SK-N-SH (cell line): ENCODE measurements at regions not wholly inside any gene's neighbourhood (a gene's known extent, or its start where the extent isn't known, plus 50 kb on each side); places are given as distances from the start of the nearest gene placed in this dataset.

Experiments
- CTCF ChIA-PET: fragments of 300-600, 350-600 bp; formaldehyde crosslinking; extraction: SDS; loops from one replicate; lab custom pipeline; 2021; lab: Yijun Ruan, JAX
- POLR2A ChIA-PET: fragments of 350-600 bp; sonication (Branson Sonifier 250); formaldehyde crosslinking; extraction: SDS; loops from one replicate; lab custom pipeline; 2020; ENCODE audit warnings: antibody characterized with exemption, inconsistent platforms; lab: Yijun Ruan, JAX
- DNase-seq: peaks from one replicate; pipeline ENCODE4 v3.0.0; 2012
- H2AFZ ChIP-seq: fragments of 200-600 bp; sonication (generic); 2 replicates; pipeline ENCODE4 v1.8.1; 2016; ENCODE audit warnings: antibody characterized with exemption, mild to moderate bottlenecking, low read depth
- H3F3A ChIP-seq: fragments of 200-600 bp; sonication (generic); replicated peaks from 2 replicates; pipeline ENCODE3; 2016; ENCODE audit warnings: antibody characterized with exemption, mild to moderate bottlenecking; ENCODE audit not compliant: insufficient read depth
- H3K27ac ChIP-seq, 2 experiments: fragments of 200-500 bp in 1 of 2; fragments of 200-600 bp in 1 of 2; sonication (Bioruptor generic) in 1 of 2; sonication (generic), shearing (Covaris generic) in 1 of 2; 2 replicates each; pipeline versions ENCODE4 v1.5.1 to v1.6.1; 2014 to 2016; ENCODE audit warnings: low read depth in 2 of 2, inconsistent platforms in 1 of 2, low read length in 1 of 2, mild to moderate bottlenecking in 1 of 2, mixed read lengths in 1 of 2
- H3K27me3 ChIP-seq: fragments of 200-600 bp; sonication (generic), shearing (Covaris generic); 2 replicates; pipeline ENCODE4 v1.6.1; 2016; ENCODE audit warnings: mixed run types; ENCODE audit not compliant: insufficient read depth
- H3K36me3 ChIP-seq, 2 experiments: fragments of 200-500 bp in 1 of 2; fragments of 200-600 bp in 1 of 2; sonication (Bioruptor generic) in 1 of 2; sonication (generic) in 1 of 2; replicated peaks in 1 of 2; 2 replicates each; pipeline versions ENCODE3 to v1.5.1; 2014 to 2016; ENCODE audit warnings: low read length in 1 of 2, mild to moderate bottlenecking in 1 of 2; ENCODE audit not compliant: insufficient read depth in 2 of 2, control insufficient read depth in 1 of 2
- H3K4me1 ChIP-seq, 2 experiments: fragments of 200-500 bp in 1 of 2; fragments of 200-600 bp in 1 of 2; sonication (Bioruptor generic) in 1 of 2; sonication (generic), shearing (Covaris generic) in 1 of 2; 2 replicates each; pipeline versions ENCODE4 v1.5.1 to v1.6.1; 2014 to 2016; ENCODE audit warnings: low read depth in 1 of 2, low read length in 1 of 2, mixed run types in 1 of 2; ENCODE audit not compliant: insufficient read depth in 2 of 2, control insufficient read depth in 1 of 2
- H3K4me2 ChIP-seq: fragments of 200-600 bp; sonication (generic), shearing (Covaris generic); 2 replicates; pipeline ENCODE4 v1.6.1; 2017; ENCODE audit warnings: mixed run types
- H3K4me3 ChIP-seq, 2 experiments: fragments of 200-500 bp in 1 of 2; fragments of 200-600 bp in 1 of 2; sonication (Bioruptor generic) in 1 of 2; sonication (generic), shearing (Covaris generic) in 1 of 2; 2 replicates each; pipeline versions ENCODE4 v1.5.1 to v1.8.1; 2014 to 2016; ENCODE audit warnings: low read depth in 2 of 2, inconsistent platforms in 1 of 2, low read length in 1 of 2, mild to moderate bottlenecking in 1 of 2, mixed read lengths in 1 of 2, moderate library complexity in 1 of 2
- H3K79me2 ChIP-seq: fragments of 200-600 bp; sonication (generic); 2 replicates; pipeline ENCODE4 v1.8.1; 2017; ENCODE audit warnings: mild to moderate bottlenecking; ENCODE audit not compliant: insufficient read depth
- H3K9ac ChIP-seq: fragments of 200-600 bp; sonication (generic); 2 replicates; pipeline ENCODE4 v1.6.1; 2017; ENCODE audit warnings: mixed run types
- H3K9me2 ChIP-seq: fragments of 200-600 bp; sonication (generic); 2 replicates; pipeline ENCODE4 v1.6.1; 2017; ENCODE audit warnings: mixed run types
- H3K9me3 ChIP-seq: fragments of 200-600 bp; sonication (generic); 2 replicates; pipeline ENCODE4 v1.6.1; 2017; ENCODE audit warnings: mixed run types, mild to moderate bottlenecking, moderate library complexity
- H4K20me1 ChIP-seq: fragments of 200-600 bp; sonication (generic); 2 replicates; pipeline ENCODE4 v1.6.1; 2017; ENCODE audit warnings: mild to moderate bottlenecking, mixed run types; ENCODE audit not compliant: insufficient read depth
- ELF1 ChIP-seq: IDR thresholded peaks from 2 replicates; pipeline ENCODE4 v1.4.0; 2012
- FOSL2 ChIP-seq: IDR thresholded peaks from 2 replicates; pipeline ENCODE4 v1.4.0; 2012; ENCODE audit warnings: low read depth, mild to moderate bottlenecking, moderate library complexity, borderline replicate concordance
- FOXJ3 ChIP-seq: sonication (generic); formaldehyde crosslinking; IDR thresholded peaks from 2 replicates; pipeline ENCODE4 v1.5.1; 2020; ENCODE audit warnings: mild to moderate bottlenecking, missing genetic modification reagents
- GATA2 ChIP-seq: sonication (generic); formaldehyde crosslinking; IDR thresholded peaks from 2 replicates; pipeline ENCODE4 v1.5.0; 2020; ENCODE audit warnings: mild to moderate bottlenecking, missing genetic modification reagents
- IRF3 ChIP-seq: fragments of 150-350 bp; IDR thresholded peaks from 2 replicates; pipeline ENCODE4 v1.6.1; 2016; ENCODE audit warnings: mild to moderate bottlenecking, low read depth, low read length
- JUND ChIP-seq: IDR thresholded peaks from 2 replicates; pipeline ENCODE4 v1.4.0; 2012
- MEF2A ChIP-seq: IDR thresholded peaks from 2 replicates; pipeline ENCODE4 v1.4.0; 2012; ENCODE audit warnings: low read depth, borderline replicate concordance
- NFIC ChIP-seq: IDR thresholded peaks from 2 replicates; pipeline ENCODE4 v1.4.0; 2012; ENCODE audit warnings: borderline replicate concordance
- NRF1 ChIP-seq: IDR thresholded peaks from 2 replicates; pipeline ENCODE4 v1.6.1; 2012; ENCODE audit warnings: low read depth, mild to moderate bottlenecking, low read length
- RAD21 ChIP-seq: IDR thresholded peaks from 2 replicates; pipeline ENCODE4 v1.6.1; 2012; ENCODE audit warnings: mild to moderate bottlenecking, low read length
- RCOR1 ChIP-seq: fragments of 150-350 bp; IDR thresholded peaks from 2 replicates; pipeline ENCODE4 v1.6.1; 2017; ENCODE audit warnings: antibody characterized with exemption, low read length
- RFX5 ChIP-seq: IDR thresholded peaks from 2 replicates; pipeline ENCODE4 v1.6.1; 2012; ENCODE audit warnings: mild to moderate bottlenecking, improper control_type of control experiment, low read length
- RXRA ChIP-seq: IDR thresholded peaks from 2 replicates; pipeline ENCODE4 v1.4.0; 2012; ENCODE audit warnings: low read depth, mild to moderate bottlenecking, borderline replicate concordance
- YY1 ChIP-seq: IDR thresholded peaks from 2 replicates; pipeline ENCODE4 v1.4.0; 2012; ENCODE audit warnings: low read depth, mild to moderate bottlenecking
- WGBS: methylation state at CpG from one replicate; pipeline ENCODE4 v1.1.6; 2017; ENCODE audit warnings: low lambda C conversion rate; 5-methylcytosine and 5-hydroxymethylcytosine counted together
- TF ChIP-seq, protein P1 (sequence below): IDR thresholded peaks from 2 replicates; pipeline ENCODE4 v1.4.0; 2012; ENCODE audit warnings: low read depth, borderline replicate concordance
- TF ChIP-seq, protein P2 (sequence below): IDR thresholded peaks from 2 replicates; pipeline ENCODE4 v1.4.0; 2012; ENCODE audit warnings: low read depth, borderline replicate concordance

DNA sequence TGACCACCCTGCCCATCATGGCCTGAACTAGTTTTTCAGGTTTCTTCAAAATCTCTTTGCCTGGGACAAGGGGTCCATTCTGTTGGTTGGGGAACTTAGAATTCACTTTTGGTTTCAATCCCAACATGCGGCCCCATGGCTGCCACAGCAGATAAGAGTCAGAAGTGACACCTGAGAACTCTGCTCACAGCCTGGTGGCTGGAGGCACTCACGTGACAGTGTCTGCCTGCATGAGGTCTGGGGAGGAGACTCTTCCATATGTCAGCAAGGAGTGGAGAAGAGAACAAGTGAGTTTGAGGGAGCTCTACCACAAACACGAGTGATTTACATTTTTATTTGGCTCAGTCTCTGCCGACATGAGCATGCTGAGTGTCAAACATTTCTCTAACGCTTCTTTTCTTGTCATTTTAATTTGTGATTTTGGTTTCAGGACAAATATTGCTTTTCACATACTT lies 370.4 kb downstream of the TNS3 start:
- H3K9me2 ChIP-seq = no peaks in the 10 kb centered on the region
- 21% methylated on average over 5 of the region's 5 CpGs for WGBS
- no peak overlapping the region for H3K4me2 ChIP-seq
- H3K79me2 ChIP-seq = no peaks in the 10 kb centered on the region
- ChIA-PET CTCF (no interaction called here), POLR2A (no interaction called here)
- no peak for DNase-seq
- no peaks in the 10 kb centered on the region for H3K36me3 ChIP-seq
- no peaks in the 10 kb centered on the region for H4K20me1 ChIP-seq
- H3K4me1 ChIP-seq = no peaks in the 10 kb centered on the region
- H3K9me3 ChIP-seq = no peaks in the 10 kb centered on the region
- TF ChIP-seq ELF1 (no peak), FOXJ3 (no peak), IRF3 (no peak), JUND (no peak), MEF2A (no peak), NFIC (no peak), RXRA (no peak), FOSL2 (no peak), NRF1 (no peak), GATA2 (CRISPR knock-in tag) (no peak), RFX5 (no peak), YY1 (no peak)
- TF ChIP-seq, protein P1, sequence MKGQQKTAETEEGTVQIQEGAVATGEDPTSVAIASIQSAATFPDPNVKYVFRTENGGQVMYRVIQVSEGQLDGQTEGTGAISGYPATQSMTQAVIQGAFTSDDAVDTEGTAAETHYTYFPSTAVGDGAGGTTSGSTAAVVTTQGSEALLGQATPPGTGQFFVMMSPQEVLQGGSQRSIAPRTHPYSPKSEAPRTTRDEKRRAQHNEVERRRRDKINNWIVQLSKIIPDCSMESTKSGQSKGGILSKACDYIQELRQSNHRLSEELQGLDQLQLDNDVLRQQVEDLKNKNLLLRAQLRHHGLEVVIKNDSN = no peak
- TF ChIP-seq, protein P2, sequence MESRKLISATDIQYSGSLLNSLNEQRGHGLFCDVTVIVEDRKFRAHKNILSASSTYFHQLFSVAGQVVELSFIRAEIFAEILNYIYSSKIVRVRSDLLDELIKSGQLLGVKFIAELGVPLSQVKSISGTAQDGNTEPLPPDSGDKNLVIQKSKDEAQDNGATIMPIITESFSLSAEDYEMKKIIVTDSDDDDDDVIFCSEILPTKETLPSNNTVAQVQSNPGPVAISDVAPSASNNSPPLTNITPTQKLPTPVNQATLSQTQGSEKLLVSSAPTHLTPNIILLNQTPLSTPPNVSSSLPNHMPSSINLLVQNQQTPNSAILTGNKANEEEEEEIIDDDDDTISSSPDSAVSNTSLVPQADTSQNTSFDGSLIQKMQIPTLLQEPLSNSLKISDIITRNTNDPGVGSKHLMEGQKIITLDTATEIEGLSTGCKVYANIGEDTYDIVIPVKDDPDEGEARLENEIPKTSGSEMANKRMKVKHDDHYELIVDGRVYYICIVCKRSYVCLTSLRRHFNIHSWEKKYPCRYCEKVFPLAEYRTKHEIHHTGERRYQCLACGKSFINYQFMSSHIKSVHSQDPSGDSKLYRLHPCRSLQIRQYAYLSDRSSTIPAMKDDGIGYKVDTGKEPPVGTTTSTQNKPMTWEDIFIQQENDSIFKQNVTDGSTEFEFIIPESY = no peak
- no peaks in the 10 kb centered on the region for H3F3A ChIP-seq
- peaks cover 5% of the 10 kb centered on the region; the same call in 1 of the 2 replicates for H3K27me3 ChIP-seq
- H3K9ac ChIP-seq = no peak overlapping the region
- no peak overlapping the region for H2AFZ ChIP-seq
- H3K4me3 ChIP-seq = no peak overlapping the region
- no peak overlapping the region for H3K27ac ChIP-seq

DNA sequence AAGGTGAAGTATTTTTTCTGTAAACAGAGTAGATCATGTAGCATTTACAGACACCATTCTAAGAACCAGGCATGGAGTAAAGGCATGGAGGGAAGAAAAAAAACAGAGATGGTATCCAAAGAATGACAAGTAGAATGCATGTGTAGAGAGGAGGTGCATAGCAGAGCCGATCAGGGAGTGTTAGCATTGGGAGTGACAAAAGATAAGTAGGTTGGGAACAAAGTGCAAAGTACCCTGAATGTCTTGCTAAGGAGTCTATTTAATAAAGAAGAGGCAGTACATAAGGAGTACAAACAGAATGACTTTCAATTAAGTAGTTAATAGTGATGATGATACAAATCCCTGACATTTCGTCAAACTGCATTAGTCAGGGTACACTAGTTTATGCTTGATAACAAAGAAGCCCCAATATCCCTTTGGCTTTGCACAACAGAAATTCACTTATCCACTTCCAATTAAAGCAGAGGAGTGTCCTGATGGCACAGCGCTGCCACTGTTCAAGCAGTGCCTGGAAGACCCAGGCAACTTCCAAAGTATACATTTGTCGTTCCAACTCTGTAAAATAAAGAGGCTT lies 371.5 kb downstream of the TNS3 start:
- Histone ChIP-seq H3K4me1 (no peaks in the 10 kb centered on the region), H4K20me1 (no peaks in the 10 kb centered on the region), H3K9me3 (no peaks in the 10 kb centered on the region; the same call in 1 of the 2 replicates), H3K27me3 (peaks cover 5% of the 10 kb centered on the region; the same call in 1 of the 2 replicates), H3K79me2 (no peaks in the 10 kb centered on the region), H3F3A (no peaks in the 10 kb centered on the region), H3K27ac (no peak overlapping the region), H3K9ac (no peak overlapping the region), H3K4me3 (no peak overlapping the region), H3K4me2 (no peak overlapping the region), H2AFZ (no peak overlapping the region), H3K36me3 (no peaks in the 10 kb centered on the region), H3K9me2 (no peaks in the 10 kb centered on the region)
- 51% methylated on average over 4 of the region's 4 CpGs for WGBS
- ChIA-PET CTCF (interaction anchor here (0.8 kb wide), 1 partner anchor 44 kb away, joined by 3 read pairs; no protein-coding TSS in a partner anchor), POLR2A (no interaction called here)
- no peak for TF ChIP-seq YY1
- no peak for TF ChIP-seq RAD21
- TF ChIP-seq RCOR1 = no peak
- TF ChIP-seq FOXJ3 = no peak
- DNase-seq = no peak
